BE2C (cell line): ENCODE measurements at regions not wholly inside any gene's neighbourhood (a gene's known extent, or its start where the extent isn't known, plus 50 kb on each side); places are given as distances from the start of the nearest gene placed in this dataset.

ENCODE experiments used
- DNase-seq: peaks from one replicate; pipeline ENCODE4 v3.0.0-alpha.2; 2020
- H3K27me3 ChIP-seq: fragments of 250-450 bp; sonication (Bioruptor Pico); 2 replicates; pipeline ENCODE4 v1.5.1; 2020; ENCODE audit warnings: mild to moderate bottlenecking
- H3K36me3 ChIP-seq: fragments of 250-450 bp; sonication (Bioruptor Pico); 2 replicates; pipeline ENCODE4 v1.5.1; 2020; ENCODE audit warnings: mild to moderate bottlenecking
- H3K4me1 ChIP-seq: fragments of 250-450 bp; sonication (Bioruptor Pico); 2 replicates; pipeline ENCODE4 v1.5.1; 2020
- H3K4me3 ChIP-seq: 2 replicates; pipeline ENCODE4 v1.5.1; 2011; ENCODE audit warnings: low read depth, low read length
- H3K9me3 ChIP-seq: fragments of 250-450 bp; sonication (Bioruptor Pico); 2 replicates; pipeline ENCODE4 v1.5.1; 2020
- CTCF ChIP-seq: IDR thresholded peaks from 2 replicates; pipeline ENCODE4 v1.5.1; 2012; ENCODE audit warnings: mild to moderate bottlenecking, low read depth, low read length

GRCh38 chr5:87746891-87747377, 334.2 kb upstream of the CCNH start:
- H3K36me3 ChIP-seq: no peaks in the 10 kb centered on the region
- no peak overlapping the region for H3K4me3 ChIP-seq
- H3K4me1 ChIP-seq: no peaks in the 10 kb centered on the region
- no peaks in the 10 kb centered on the region for H3K9me3 ChIP-seq
- no peak for DNase-seq
- TF ChIP-seq CTCF: no peak
- no peaks in the 10 kb centered on the region for H3K27me3 ChIP-seq

DNA sequence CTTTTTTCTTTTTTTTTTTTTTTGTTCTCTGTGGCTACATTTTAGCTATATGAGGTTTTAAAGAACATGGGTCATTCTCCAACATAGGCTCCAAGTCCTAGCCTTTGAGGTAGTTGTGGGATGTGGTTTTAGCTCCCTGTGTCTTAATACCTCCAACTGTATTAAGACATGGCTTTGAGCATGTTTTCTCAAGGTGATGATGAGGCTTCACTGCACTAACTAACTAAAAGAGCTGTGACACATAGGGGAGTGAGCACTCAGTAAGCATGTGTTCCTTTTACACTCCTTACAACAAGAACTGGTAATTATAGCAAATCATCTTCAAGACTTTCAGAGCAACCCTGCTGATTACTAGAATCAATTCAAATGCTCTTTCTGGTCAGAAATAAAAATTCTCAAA, 333.6 kb upstream of the CCNH start:
- TF ChIP-seq CTCF: no peak
- H3K4me3 ChIP-seq: no peak overlapping the region
- DNase-seq: no peak
- no peaks in the 10 kb centered on the region for H3K4me1 ChIP-seq
- no peaks in the 10 kb centered on the region for H3K36me3 ChIP-seq
- no peaks in the 10 kb centered on the region for H3K27me3 ChIP-seq
- no peaks in the 10 kb centered on the region for H3K9me3 ChIP-seq

DNA sequence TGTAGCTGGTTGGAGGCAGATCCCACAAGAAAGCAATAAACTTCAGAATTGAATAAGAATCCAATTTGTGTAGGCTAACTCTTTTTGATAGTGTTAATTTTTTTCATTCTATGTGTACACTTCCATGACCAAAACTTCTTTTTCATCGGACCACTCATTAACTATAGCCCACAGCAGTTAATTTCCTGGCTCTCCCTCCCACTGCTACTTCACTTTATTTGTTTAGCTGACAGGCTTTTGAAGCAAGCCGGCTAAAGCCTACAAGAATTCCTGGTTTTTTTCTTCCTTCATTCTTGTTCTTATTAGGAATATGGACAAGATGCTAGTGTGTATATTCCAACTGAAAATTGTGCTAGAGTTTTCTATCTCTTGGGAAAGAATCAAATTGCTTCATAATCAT, 329.2 kb upstream of the CCNH start:
- no peak for TF ChIP-seq CTCF
- H3K9me3 ChIP-seq: no peaks in the 10 kb centered on the region
- DNase-seq: no peak
- no peaks in the 10 kb centered on the region for H3K36me3 ChIP-seq
- no peaks in the 10 kb centered on the region for H3K27me3 ChIP-seq
- no peaks in the 10 kb centered on the region for H3K4me1 ChIP-seq
- no peak overlapping the region for H3K4me3 ChIP-seq

- peaks cover 5% of the 10 kb centered on the region; the same call in 1 of the 2 replicates for H3K27me3 ChIP-seq
- no peak for TF ChIP-seq CTCF
- H3K36me3 ChIP-seq: no peaks in the 10 kb centered on the region
- H3K4me1 ChIP-seq: no peaks in the 10 kb centered on the region
- H3K4me3 ChIP-seq: no peak overlapping the region
- DNase-seq: no peak
- H3K9me3 ChIP-seq: no peaks in the 10 kb centered on the region
Measured at GRCh38 chr5:87735923-87736322, 323.2 kb upstream of the CCNH start.

- no peak overlapping the region for H3K4me3 ChIP-seq
- TF ChIP-seq CTCF: no peak
- H3K4me1 ChIP-seq: no peaks in the 10 kb centered on the region
- H3K27me3 ChIP-seq: peaks cover 5% of the 10 kb centered on the region; the same call in 1 of the 2 replicates
- no peaks in the 10 kb centered on the region for H3K36me3 ChIP-seq
- no peaks in the 10 kb centered on the region for H3K9me3 ChIP-seq
- DNase-seq: no peak
Measured at GRCh38 chr5:87733897-87734296, 321.2 kb upstream of the CCNH start.

GRCh38 chr5:87732875-87733768, 320.4 kb upstream of the CCNH start:
- H3K36me3 ChIP-seq: no peaks in the 10 kb centered on the region
- TF ChIP-seq CTCF: no peak
- no peaks in the 10 kb centered on the region for H3K4me1 ChIP-seq
- DNase-seq: no peak
- peaks cover 5% of the 10 kb centered on the region; the same call in 1 of the 2 replicates for H3K27me3 ChIP-seq
- H3K9me3 ChIP-seq: no peaks in the 10 kb centered on the region
- no peak overlapping the region for H3K4me3 ChIP-seq
